H9 (cell line): ENCODE measurements at regions not wholly inside any gene's neighbourhood (a gene's known extent, or its start where the extent isn't known, plus 50 kb on each side); places are given as distances from the start of the nearest gene placed in this dataset.

Source experiments
- DNase-seq: peaks from one replicate; pipeline ENCODE4 v3.0.0-alpha.2; 2017
- H2AFZ ChIP-seq: one replicate; pipeline ENCODE4 v1.6.1; 2013; ENCODE audit warnings: mild to moderate bottlenecking, low read length, control low read depth, moderate library complexity
- H2AK5ac ChIP-seq: 2 replicates; pipeline ENCODE4 v1.6.1; 2013; ENCODE audit warnings: low read length, control low read depth, mixed read lengths; ENCODE audit not compliant: insufficient read length
- H2BK120ac ChIP-seq: one replicate; pipeline ENCODE4 v1.6.1; 2013; ENCODE audit warnings: low read depth, mild to moderate bottlenecking, low read length, control low read depth, inconsistent platforms; ENCODE audit not compliant: poor library complexity, severe bottlenecking
- H2BK12ac ChIP-seq: 2 replicates; pipeline ENCODE4 v1.6.1; 2013; ENCODE audit warnings: low read length, control low read depth, mixed read lengths, low read depth; ENCODE audit not compliant: insufficient read length
- H2BK15ac ChIP-seq: 2 replicates; pipeline ENCODE4 v1.6.1; 2013; ENCODE audit warnings: low read depth, low read length, control low read depth
- H2BK20ac ChIP-seq: one replicate; pipeline ENCODE4 v1.6.1; 2013; ENCODE audit warnings: low read depth, mild to moderate bottlenecking, low read length, control low read depth, inconsistent platforms; ENCODE audit not compliant: poor library complexity, severe bottlenecking
- H2BK5ac ChIP-seq: 2 replicates; pipeline ENCODE4 v1.6.1; 2013; ENCODE audit warnings: low read length, control low read depth, mixed read lengths; ENCODE audit not compliant: insufficient read length
- H3K14ac ChIP-seq: 2 replicates; pipeline ENCODE4 v1.6.1; 2013; ENCODE audit warnings: low read length, control low read depth; ENCODE audit not compliant: insufficient read depth
- H3K18ac ChIP-seq: 2 replicates; pipeline ENCODE4 v1.6.1; 2013; ENCODE audit warnings: low read depth, mild to moderate bottlenecking, mixed read lengths, low read length, control low read depth; ENCODE audit not compliant: insufficient read length
- H3K23ac ChIP-seq: 2 replicates; pipeline ENCODE4 v1.6.1; 2013; ENCODE audit warnings: low read length, control low read depth, mixed read lengths, low read depth; ENCODE audit not compliant: insufficient read length
- H3K23me2 ChIP-seq: 2 replicates; pipeline ENCODE4 v1.6.1; 2013; ENCODE audit warnings: low read depth, mild to moderate bottlenecking, mixed read lengths, low read length, control low read depth; ENCODE audit not compliant: insufficient read length, poor library complexity, severe bottlenecking
- H3K27ac ChIP-seq: 2 replicates; pipeline ENCODE4 v1.5.1; 2013; ENCODE audit warnings: low read length, control low read depth, mixed read lengths, low read depth; ENCODE audit not compliant: insufficient read length
- H3K27me3 ChIP-seq: 2 replicates; pipeline ENCODE4 v1.6.1; 2013; ENCODE audit warnings: low read length, control low read depth, inconsistent platforms; ENCODE audit not compliant: insufficient read depth
- H3K4ac ChIP-seq: 2 replicates; pipeline ENCODE4 v1.6.1; 2013; ENCODE audit warnings: low read depth, mild to moderate bottlenecking, control low read depth, inconsistent platforms, low read length, moderate library complexity
- H3K4me1 ChIP-seq: 2 replicates; pipeline ENCODE4 v1.6.1; 2013; ENCODE audit warnings: low read length, control low read depth, inconsistent platforms; ENCODE audit not compliant: insufficient read depth
- H3K4me2 ChIP-seq: 2 replicates; pipeline ENCODE4 v1.6.1; 2013; ENCODE audit warnings: low read length, control low read depth, mixed read lengths; ENCODE audit not compliant: insufficient read length, insufficient read depth
- H3K56ac ChIP-seq: 2 replicates; pipeline ENCODE4 v1.6.1; 2013; ENCODE audit warnings: low read depth, mild to moderate bottlenecking, mixed read lengths, low read length, control low read depth; ENCODE audit not compliant: insufficient read length
- H3K79me1 ChIP-seq: 2 replicates; pipeline ENCODE4 v1.6.1; 2013; ENCODE audit warnings: low read depth, mild to moderate bottlenecking, moderate library complexity, low read length, control low read depth, inconsistent platforms; ENCODE audit not compliant: insufficient read depth, poor library complexity, severe bottlenecking
- H3K79me2 ChIP-seq: 2 replicates; pipeline ENCODE4 v1.6.1; 2013; ENCODE audit warnings: low read length, control low read depth, inconsistent platforms; ENCODE audit not compliant: insufficient read depth
- H3K9ac ChIP-seq: 2 replicates; pipeline ENCODE4 v1.6.1; 2013; ENCODE audit warnings: low read length, control low read depth, mixed read lengths; ENCODE audit not compliant: insufficient read length; ENCODE audit errors: extremely low read depth
- H3K9me3 ChIP-seq: one replicate; pipeline ENCODE4 v1.6.1; 2013; ENCODE audit warnings: low read depth, low read length, inconsistent platforms; ENCODE audit not compliant: control insufficient read depth
- H3T11ph ChIP-seq: one replicate; pipeline ENCODE4 v1.6.1; 2013; ENCODE audit warnings: mild to moderate bottlenecking, low read length, control low read depth, inconsistent platforms
- H4K20me1 ChIP-seq: one replicate; pipeline ENCODE4 v1.6.1; 2013; ENCODE audit not compliant: control insufficient read depth, insufficient read length, insufficient read depth
- H4K5ac ChIP-seq: 2 replicates; pipeline ENCODE4 v1.6.1; 2013; ENCODE audit warnings: low read depth, mild to moderate bottlenecking, mixed read lengths, low read length, control low read depth; ENCODE audit not compliant: insufficient read length
- H4K8ac ChIP-seq: replicated peaks from 2 replicates; pipeline ENCODE4 v1.6.1; 2013; ENCODE audit warnings: low read length, control low read depth, mixed read lengths, low read depth; ENCODE audit not compliant: insufficient read length
- H4K91ac ChIP-seq: 2 replicates; pipeline ENCODE4 v1.6.1; 2013; ENCODE audit warnings: low read depth, mild to moderate bottlenecking, moderate library complexity, mixed read lengths, low read length, control low read depth; ENCODE audit not compliant: insufficient read length
- H3K27ac Mint-ChIP-seq, 3 experiments: 2 replicates in 2 of 3; 3 replicates in 1 of 3; pipeline ENCODE4 v1.8.0; 2020 to 2021; ENCODE audit warnings: mixed read lengths in 3 of 3, mild to moderate bottlenecking in 1 of 3, moderate library complexity in 1 of 3
- H3K27me3 Mint-ChIP-seq: 2 replicates; pipeline ENCODE4 v1.8.0; 2021; ENCODE audit warnings: low read depth, mild to moderate bottlenecking, moderate library complexity, mixed read lengths
- H3K36me3 Mint-ChIP-seq, 3 experiments: 2 replicates in 2 of 3; 3 replicates in 1 of 3; pipeline ENCODE4 v1.8.0; 2020 to 2021; ENCODE audit warnings: low read depth in 3 of 3, mixed read lengths in 3 of 3; ENCODE audit not compliant: insufficient read depth in 1 of 3
- H3K4me1 Mint-ChIP-seq, 2 experiments: 2 replicates each; pipeline ENCODE4 v1.8.0; 2020; ENCODE audit warnings: mixed read lengths in 2 of 2
- H3K4me3 Mint-ChIP-seq, 2 experiments: 2 replicates in 1 of 2; 3 replicates in 1 of 2; pipeline ENCODE4 v1.8.0; 2020 to 2021; ENCODE audit warnings: mild to moderate bottlenecking in 2 of 2, mixed read lengths in 2 of 2, moderate library complexity in 1 of 2
- H3K9me3 Mint-ChIP-seq, 2 experiments: 2 replicates in 1 of 2; 3 replicates in 1 of 2; pipeline ENCODE4 v1.8.0; 2020; ENCODE audit warnings: mild to moderate bottlenecking in 2 of 2, mixed read lengths in 2 of 2, moderate library complexity in 1 of 2
- CTCF ChIP-seq: fragments of 200-600 bp; sonication (generic); conservative IDR thresholded peaks from 3 replicates; pipeline ENCODE4 v1.8.0; 2021; ENCODE audit warnings: antibody characterized with exemption, mild to moderate bottlenecking
- whole genome bisulfite sequencing: extraction: QIAGEN DNeasy Blood & Tissue Kit; methylation state at CpG from one replicate; pipeline ENCODE4 v1.1.7; 2013; ENCODE audit warnings: missing lambda C conversion rate, low lambda C conversion rate, mixed read lengths; ENCODE audit not compliant: insufficient read length; ENCODE audit errors: extremely low coverage; 5-methylcytosine and 5-hydroxymethylcytosine counted together

DNA sequence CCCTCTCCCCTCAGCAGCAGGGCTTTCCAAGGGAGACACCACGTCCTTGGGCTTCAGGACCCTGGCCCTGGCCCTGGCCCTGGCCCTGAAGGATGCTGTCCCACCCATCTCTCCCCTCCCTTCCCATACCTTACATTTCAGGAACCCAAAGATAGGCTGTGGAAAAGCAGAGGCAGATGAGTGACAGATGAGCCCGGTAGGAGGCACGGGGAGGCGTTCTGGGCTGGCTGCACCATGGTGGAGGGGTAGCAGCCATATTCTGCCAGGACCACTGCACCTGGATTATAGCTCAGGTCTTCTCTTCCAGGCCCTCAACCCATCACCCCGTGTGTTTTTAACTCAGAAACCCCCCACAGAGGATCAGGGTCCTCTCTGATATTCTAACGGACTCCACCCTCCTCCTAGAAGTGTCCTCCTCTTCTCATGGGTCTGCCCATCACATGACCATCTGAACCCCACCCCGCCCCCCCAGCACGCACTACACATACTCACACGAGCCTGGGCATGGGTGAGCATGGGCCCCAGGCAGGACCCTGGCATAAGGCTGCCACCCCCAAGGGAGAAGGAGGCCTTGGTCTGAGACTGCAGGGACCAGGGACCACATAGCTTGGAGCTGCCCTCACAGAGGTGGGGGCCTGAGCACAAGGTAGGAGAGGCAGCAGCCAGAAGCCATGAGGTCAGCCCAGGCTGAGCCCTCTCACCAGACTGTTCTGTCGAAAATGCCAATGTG, 220.8 kb upstream of the CDH4 start:
- H2BK15ac ChIP-seq = no peak overlapping the region
- no peaks in the 10 kb centered on the region for H3K4me1 ChIP-seq
- no peak overlapping the region for H2BK120ac ChIP-seq
- no peak overlapping the region for H2BK20ac ChIP-seq
- no peak overlapping the region for H4K8ac ChIP-seq
- H3K79me1 ChIP-seq = no peaks in the 10 kb centered on the region
- H3K18ac ChIP-seq = no peak overlapping the region
- H3T11ph ChIP-seq = no peak overlapping the region
- DNase-seq = no peak
- H2AK5ac ChIP-seq = no peak overlapping the region
- no peak overlapping the region for H3K4ac ChIP-seq
- no peak overlapping the region for H2BK5ac ChIP-seq
- TF ChIP-seq CTCF = no peak
- no peaks in the 10 kb centered on the region for H3K23me2 ChIP-seq
- no peak overlapping the region for H3K27ac ChIP-seq
- H3K14ac ChIP-seq = 0 out of 2 replicates have a peak overlapping the region, but pooled peaks have one; percentile 10
- H3K9ac ChIP-seq = no peak overlapping the region
- H3K9me3 ChIP-seq = no peaks in the 10 kb centered on the region
- Mint-ChIP-seq H3K9me3 (peaks cover 22 to 29% of the 10 kb centered on the region in 2 experiments; a peak in 4 of 5 replicates), H3K4me1 (no peaks in the 10 kb centered on the region), H3K36me3 (peaks cover 0 to 4% (median 0%) of the 10 kb centered on the region in 3 experiments; a peak in 1 of 7 replicates), H3K27me3 (peaks cover 54% of the 10 kb centered on the region), H3K4me3 (no peak overlapping the region), H3K27ac (no peak overlapping the region; a peak in 1 of 7 replicates)
- WGBS = no CpG with 5 or more reads among the region's 10 CpGs
- no peaks in the 10 kb centered on the region for H3K79me2 ChIP-seq
- H3K27me3 ChIP-seq = no peaks in the 10 kb centered on the region
- no peak overlapping the region for H4K5ac ChIP-seq
- no peak overlapping the region for H4K91ac ChIP-seq
- H3K56ac ChIP-seq = no peak overlapping the region
- H3K23ac ChIP-seq = no peak overlapping the region
- H2AFZ ChIP-seq = no peak overlapping the region
- H2BK12ac ChIP-seq = no peak overlapping the region
- H3K4me2 ChIP-seq = no peak overlapping the region
- H4K20me1 ChIP-seq = no peaks in the 10 kb centered on the region
